Stimulated activated CD4-positive, alpha-beta T cell treated with anti-CD3 and anti-CD28 coated beads, Interleukin-4, amount 100 ng/mL, for 1 hour (primary cell): ENCODE measurements at regions not wholly inside any gene's neighbourhood (a gene's known extent, or its start where the extent isn't known, plus 50 kb on each side); places are given as distances from the start of the nearest gene placed in this dataset.

Source experiments
- DNase-seq: peaks from one replicate; pipeline ENCODE4 v3.0.0-alpha.2; 2020

DNA sequence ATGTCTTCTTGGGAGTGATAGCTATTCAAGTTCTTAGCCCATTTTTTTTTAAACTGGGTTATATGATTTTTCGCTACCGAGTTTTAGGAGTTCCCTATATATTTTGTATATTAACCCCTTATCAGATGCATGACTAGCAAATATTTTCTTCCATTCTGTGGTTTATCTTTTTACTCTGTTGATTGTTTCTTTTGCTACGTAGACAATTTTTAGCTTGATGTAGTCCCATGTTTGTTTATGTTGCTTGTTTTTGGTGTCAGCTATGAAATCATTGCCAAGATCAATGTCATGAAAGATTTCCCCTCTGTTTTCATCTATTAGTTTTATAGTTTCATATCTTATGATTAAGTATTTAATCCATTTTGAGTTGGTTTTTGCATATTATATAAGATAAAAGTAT lies 480.5 kb downstream of the CDH11 start:
- no peak for DNase-seq

DNA sequence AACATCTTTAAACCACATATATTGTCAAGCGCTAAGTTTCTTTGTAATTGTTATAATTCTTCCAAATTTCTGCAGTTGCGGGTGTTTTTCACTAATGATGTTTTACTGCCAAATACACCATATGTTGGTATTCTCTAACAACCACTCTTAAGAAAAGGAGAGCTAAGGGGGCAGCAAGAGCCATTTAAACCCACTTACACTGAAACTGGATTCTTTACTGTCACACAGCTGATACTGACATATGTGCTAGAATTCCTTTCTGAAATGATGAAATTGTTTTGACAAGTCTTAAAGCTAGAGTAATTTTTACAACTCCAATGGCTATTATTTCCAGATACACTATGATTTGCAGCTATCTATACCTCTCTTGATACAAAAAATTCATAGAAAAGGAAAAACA lies 483.1 kb downstream of the CDH11 start:
- no peak for DNase-seq

- DNase-seq = no peak
Observed at GRCh38 chr16:64629622-64630021, 492.2 kb downstream of the CDH11 start.

- no peak for DNase-seq
Observed at GRCh38 chr16:64627781-64628180, 494.1 kb downstream of the CDH11 start.

DNA sequence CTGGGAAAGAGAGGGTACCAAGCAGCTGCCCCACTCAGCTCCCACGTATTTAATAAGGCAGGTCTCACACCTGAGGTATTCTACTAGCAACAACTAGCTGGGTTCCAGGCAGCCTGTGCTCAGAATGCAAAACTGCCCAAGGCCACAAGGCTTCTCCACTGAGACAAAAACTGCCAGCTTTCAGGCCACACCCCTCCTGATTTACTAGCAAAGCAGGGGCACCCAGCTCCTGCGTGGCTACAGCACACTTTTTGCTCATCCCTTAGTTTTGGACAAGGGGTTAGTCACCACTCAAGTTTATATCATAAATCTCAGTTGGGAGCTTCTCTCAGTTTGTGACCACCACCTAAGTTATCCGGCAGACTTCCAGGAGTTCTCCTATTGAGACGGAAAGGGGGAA lies 494.6 kb downstream of the CDH11 start:
- no peak for DNase-seq

DNA sequence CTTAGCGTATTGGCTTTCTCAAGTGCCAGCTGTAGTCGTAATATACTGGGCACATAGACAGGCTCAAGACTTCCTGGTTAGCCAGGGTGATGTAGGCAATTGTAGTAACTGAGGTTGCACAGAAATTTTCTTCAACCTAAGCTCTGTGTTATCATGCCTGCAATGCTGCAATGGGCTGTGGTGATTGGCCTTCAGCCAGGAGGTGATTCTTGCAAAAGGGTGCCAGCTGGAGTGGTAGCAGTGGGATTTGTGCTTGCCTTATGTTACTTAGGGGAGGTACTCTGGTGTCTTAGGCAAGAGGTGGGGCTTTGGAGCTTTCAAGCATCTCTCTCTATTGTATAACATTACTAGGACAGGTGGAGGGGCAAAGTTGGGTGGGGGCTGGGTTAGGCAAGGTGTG lies 495.1 kb downstream of the CDH11 start:
- no peak for DNase-seq

DNA sequence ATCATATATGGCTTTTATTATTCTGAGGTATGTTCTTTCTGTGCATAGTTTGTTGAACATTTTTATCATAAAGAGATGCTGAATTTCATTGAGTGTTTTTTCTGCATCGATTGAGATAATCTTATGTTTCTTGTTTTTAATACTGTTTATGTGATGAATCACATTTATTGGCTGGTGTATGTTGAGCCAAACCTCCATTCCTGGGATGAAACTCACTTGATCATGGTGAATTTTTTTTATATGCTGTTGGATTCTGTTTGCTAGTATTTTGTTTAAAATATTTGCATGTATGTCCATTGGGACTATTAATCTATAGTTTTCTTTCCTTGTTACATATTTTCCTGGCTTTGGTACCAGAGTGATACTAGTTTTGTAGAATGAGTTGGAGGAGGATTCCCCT lies 500.2 kb downstream of the CDH11 start:
- no peak for DNase-seq

DNA sequence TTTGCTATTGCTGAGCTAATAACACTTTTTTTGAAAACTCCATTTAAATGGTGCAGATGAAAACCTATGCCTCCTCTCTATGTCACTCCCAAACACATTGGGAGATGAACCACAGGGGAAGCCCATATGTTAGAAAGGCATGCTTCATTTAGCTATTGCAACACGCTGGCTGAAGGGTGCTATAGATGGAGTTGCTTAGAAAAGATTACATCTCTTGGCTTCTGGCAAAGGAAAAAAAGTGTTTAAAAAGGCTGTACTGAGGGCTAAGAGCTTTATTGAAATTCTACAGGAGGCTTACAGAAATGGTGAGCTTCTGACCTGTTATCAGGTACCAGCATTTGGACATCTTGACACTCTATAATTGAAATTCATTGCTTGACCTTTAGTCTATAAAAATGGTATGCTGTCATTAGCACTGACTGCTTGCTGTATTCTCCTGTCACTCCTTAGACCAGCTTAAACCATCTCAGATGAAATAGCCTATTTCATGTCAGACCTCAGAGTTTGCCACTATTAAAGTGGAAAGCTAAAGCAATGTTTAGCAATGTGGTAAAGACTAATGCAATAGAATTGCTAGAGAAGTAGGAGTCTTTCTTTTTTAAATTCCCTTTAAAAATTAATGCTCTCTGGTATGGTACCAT lies 503.9 kb downstream of the CDH11 start:
- no peak for DNase-seq

DNA sequence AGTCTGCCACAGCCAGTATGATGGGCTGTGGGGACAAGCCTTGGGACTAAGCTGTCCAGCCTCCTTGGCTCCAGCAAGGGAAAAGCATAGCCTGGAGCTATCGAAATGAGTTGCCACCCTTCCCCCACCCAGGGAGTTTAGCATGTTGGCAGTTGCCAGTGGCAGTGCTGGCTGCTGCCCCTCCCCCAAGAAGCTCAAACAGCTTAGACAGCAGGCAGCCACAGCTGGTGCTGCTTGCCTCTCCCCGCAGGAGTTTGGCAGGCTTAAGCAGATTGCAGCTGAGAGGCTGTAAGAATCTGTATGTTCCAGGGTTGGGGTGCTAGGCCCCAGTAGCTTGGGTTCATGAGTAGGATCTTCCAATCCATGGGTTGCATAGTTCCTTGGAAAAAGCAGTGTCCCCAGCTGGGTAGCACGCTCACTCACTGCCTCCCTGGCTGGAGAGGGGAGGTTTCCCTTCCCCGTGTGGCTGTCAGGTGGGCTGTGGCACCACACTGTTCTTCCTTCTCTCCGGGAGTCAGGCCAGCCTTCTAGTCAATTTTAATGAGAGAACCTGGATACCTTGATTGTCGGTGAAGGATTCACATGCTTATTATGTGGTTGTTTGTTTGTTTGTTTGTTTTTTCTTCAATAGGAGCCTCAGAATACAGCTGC lies 506.1 kb downstream of the CDH11 start:
- no peak for DNase-seq

DNA sequence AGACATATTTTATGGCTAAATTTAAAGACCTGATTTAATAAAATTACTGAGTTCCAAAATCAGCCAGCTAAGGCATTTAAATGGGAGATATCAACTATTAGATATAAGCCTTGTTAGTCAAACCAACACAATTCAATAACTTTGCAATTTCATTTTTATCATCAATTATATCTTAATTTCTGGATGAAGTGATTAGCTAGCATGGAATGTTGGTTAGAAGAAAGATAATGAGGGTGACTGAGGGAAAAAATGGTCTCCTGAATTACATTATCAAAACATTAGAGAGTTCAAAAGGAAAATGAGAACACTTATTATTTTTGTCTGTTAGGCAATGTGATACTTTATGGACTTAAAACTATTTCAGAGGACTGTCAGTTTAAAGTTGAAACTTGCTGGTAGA lies 525.7 kb downstream of the CDH11 start:
- no peak for DNase-seq

DNA sequence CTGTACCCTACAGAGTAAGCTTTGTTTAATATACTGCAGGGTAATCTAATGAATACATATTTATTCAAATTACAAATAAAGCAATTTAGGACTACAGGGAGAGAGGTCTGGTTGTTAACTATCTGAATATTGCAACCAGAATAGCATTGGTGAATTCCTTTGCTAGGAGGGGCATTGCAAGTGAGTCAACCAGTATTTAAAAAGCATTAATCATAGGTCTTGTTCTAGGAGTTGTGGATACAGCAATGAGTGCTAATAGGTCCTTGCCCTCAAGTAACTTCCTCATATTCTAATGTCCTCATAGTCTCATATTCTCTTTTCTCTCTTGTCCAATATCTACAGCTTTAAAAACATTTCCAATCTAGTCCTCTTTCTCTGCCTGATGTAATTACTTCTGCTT lies 531.4 kb downstream of the CDH11 start:
- no peak for DNase-seq

DNA sequence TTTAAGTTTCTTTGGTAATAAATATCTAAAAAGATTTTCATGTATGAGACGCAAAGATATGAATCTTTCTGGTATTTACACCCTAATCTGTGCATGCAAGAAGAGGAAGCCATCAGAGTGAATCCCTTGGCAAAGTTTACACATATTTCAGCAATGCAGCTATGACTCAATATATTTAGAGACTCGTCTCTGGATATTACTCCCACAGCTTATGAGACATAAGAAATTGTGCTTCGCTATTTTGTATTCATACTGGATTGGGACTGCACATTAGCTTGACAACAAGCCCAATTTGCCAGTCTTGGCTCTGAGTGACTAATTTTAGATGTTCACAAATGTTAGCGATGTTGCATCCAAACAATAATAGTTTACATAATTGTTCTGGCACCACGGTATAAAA lies 532.0 kb downstream of the CDH11 start:
- DNase-seq = no peak

- DNase-seq = no peak
Observed at GRCh38 chr16:64586781-64587180, 535.1 kb downstream of the CDH11 start.

DNA sequence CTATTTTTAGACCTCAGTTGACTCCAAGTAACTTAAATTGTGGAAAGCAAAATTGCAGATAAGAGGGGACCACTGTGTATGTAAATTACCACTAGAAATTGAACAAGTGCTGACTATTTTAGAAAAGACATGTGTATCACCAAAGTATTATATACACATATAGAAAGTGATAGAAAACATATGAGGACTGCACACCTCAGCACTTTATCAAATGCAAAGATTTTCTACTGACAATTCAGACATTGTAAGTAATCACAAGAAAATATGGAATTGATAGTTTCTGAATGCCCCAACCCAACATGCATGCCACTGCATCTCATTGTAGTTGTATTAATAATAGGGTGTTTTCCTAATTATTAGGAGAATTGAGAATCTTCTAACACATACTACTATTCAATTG lies 536.5 kb downstream of the CDH11 start:
- no peak for DNase-seq

DNA sequence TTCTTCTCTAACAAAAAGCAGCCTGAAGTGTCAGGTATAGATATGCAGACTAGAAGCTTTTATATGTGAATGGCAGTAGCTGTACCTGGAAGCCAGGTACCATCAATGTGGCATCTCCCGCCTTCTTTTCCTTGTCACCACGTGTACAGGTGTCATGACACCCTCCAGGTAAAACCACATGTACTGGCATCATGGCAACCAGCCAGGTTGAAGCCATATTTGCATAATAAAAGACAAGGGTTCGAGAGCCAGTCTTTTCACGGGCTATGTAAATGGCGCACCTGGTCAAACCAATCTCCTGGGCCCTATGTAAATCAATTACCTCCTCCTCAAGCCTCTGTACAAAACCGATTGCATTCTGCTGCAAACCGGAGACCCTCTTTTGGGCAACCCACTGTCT lies 541.3 kb downstream of the CDH11 start:
- no peak for DNase-seq

DNA sequence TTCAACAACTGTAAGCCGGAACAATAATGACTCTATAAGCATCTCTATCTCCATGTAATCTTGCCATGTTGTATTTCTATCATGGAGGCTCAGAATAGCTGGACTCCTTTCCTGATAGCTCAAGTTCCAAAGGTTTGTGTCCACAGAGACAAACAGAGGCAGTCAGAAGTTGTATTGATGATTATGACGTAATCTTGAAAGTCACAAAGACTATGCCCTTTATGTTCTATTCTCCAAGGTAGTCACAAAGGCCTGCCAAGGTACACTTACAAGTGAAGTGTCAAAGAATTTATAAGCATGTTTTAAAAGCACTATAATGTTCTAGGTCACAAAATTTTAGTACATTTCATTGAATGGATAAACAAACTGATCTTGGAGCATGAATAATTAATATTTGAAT lies 542.2 kb downstream of the CDH11 start:
- no peak for DNase-seq

DNA sequence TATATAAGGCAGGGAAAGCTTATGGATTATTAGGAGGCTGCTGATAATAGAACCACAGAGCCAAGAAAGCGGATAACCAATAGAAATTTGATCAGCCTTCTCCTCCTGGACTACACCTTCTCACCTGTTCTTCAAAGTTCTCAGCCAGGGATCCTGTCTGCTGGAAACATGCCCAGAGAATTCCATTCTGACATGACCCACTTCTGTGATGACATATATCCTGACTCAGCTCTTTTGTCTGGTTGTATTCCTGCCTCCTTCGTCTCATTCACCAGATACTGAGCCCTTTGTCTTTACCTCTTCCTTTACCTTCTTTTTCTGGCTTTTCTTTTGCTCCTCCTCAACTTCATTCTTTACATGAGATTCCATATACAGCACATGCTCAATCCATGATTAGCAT lies 576.1 kb downstream of the CDH11 start:
- no peak for DNase-seq

DNA sequence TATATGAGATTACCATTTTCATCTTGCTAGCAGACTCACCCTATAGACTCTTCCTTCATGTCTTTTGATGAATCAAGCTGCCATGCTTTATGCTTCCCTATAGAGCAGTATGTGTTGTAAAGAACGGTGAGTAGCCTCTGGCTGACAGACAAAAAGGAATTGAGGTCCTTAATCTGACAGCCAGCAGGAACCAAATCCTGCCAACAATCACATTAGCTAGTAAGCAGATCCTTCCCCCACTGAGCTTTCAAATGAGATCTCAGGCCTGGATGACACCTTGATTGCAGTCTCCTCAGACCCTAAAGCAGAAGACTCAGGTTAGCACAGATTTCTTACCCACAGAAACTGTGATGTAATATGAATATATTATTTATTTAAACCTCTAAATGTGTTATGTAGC lies 577.0 kb downstream of the CDH11 start:
- no peak for DNase-seq

DNA sequence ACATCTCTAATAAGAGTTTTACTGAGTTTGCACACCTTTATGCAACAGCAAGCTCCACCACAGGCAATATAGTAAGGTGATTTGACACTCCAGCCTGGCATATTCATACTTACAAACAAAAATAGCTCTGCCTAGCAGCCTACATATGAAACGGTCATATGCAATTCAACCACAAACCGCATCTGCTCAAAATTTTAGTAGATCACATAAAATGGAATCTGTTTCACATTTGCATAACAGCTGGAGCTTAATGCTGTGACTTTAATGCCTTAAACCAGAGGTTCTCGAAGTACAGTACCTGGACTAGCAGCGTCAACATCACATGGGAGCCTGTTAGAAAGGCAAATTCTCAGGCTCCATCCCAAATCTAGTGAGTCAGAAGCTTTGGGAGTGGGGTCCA lies 578.4 kb downstream of the CDH11 start:
- no peak for DNase-seq

DNA sequence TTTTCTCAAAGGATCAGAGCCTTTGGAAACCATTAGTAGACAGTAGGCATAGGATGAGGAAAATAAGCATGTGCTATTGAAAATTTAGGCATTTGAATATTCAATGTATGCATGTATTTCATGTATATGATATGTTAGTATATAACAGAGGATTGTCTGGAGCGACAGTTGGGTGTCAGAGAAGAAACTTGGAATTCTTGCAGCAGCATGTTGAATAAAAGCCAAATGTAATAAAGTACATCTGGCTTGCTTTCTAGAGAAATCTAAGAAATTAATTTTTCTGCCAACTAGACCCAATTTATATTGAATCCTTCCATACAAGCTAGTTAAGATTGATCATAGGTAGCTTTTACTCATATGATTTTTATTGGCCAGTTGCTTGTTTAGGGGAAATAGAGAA lies 578.8 kb downstream of the CDH11 start:
- no peak for DNase-seq

DNA sequence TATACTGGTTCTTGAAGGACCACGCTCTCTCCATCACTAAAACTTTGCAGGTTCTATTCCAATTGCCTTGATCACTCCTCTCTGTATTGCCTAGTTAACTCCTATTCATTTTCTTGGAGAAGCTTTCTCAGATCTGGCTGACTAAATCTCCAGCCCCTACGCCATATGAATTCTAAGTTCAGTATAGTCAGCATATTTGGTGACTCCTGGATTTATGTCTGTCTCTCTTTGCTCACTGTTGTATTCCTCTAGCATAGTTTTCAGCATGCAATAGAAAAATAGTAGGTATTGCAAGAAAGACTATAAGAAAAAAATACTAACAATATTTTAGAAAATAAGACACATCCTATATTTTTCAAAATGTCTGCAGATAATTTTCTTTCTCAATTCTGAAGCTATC lies 579.7 kb downstream of the CDH11 start:
- no peak for DNase-seq

DNA sequence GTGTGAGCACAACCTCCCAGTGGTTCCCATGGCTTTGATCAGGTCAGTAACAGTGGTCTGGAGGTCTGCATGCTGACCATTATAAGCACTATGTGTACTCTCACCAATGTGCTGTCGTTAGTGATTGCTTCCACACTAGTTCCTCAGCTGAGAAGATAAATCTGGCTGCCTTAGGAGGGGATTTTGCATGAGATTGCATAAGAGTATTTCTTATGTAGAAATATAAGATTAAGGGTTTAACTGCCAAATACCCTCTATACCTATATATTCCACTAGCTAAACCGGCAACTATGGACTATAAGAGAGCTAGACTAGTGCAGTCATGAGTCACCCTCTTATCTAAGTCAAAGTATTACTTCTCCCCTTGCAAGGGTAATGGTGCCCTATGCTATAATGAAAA lies 580.2 kb downstream of the CDH11 start:
- no peak for DNase-seq

- no peak for DNase-seq
Observed at GRCh38 chr16:64540434-64540833, 581.4 kb downstream of the CDH11 start.

DNA sequence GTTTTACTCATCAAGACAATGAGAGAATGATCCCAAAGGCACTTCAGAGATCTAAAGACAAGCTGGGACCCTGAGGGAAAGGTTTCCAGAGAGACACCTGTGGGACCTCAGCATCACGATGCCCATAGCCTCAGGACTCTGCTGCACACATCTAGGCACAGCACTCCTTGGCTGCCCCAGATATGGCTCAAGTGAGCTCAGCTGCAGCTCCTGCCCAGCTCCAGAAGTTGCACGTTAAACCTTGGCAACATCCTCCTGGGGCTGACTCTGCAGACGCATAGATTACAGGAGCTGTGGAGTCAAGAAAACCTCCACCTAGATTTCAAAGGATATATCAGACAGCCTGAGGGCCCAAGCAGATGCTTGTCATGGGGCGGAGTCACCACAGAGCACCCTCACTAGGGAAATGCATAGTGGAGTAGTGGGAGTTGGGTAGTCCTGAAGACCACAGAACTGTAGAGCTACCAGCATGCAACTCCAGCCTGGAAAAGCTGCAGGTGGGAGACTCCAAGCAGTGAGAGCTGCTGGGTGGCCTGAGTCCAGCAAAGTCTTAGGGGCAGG lies 582.0 kb downstream of the CDH11 start:
- no peak for DNase-seq

DNA sequence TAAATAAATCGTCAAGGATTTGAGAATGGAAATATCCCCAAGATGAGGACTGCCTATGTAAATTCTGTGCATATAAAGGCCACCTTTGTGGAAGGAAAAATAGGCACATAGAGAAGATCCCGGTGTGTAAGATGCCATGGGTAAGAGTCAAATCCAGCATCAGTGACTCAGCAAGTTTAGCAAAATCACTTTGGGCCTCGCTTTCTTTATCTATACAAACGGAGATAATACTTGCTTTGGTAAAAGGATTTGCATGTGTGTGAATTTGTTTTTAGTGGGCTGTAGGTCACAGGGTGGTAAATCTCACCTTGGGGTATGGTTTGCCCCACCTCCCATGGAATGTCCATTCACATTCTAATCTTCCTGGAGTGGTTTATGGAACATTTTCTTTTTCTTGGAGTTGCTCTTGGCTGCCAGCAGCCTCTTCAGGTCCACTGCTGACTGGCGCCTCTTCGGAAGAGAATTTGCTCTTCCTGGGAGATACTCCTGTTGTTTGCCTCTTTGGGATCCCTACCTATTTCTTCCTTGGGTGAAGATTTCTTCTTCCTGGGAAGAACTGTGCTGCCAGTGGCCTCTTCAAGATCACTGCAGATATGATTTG lies 587.6 kb downstream of the CDH11 start:
- no peak for DNase-seq
